Endothelial cell of umbilical vein (primary cell): ENCODE measurements at regions not wholly inside any gene's neighbourhood (a gene's known extent, or its start where the extent isn't known, plus 50 kb on each side); places are given as distances from the start of the nearest gene placed in this dataset.

Experiments used
- BruUV-seq: library from RNA; stranded (reverse); fragments of 400-500 nt; replicated peaks from 2 replicates; lab custom pipeline; 2021; lab: Mats Ljungman, UMichigan
- CTCF ChIA-PET: fragments of 300-600, 350-600 bp; sonication (Branson Sonifier 250); formaldehyde crosslinking; loops from one replicate; lab custom pipeline; 2021; ENCODE audit warnings: antibody characterized with exemption, inconsistent platforms; lab: Charles Lee
- POLR2A ChIA-PET: fragments of 300-600, 350-600 bp; sonication (Branson Sonifier 250); formaldehyde crosslinking; loops from one replicate; lab custom pipeline; 2021; ENCODE audit warnings: antibody characterized with exemption, inconsistent platforms; lab: Charles Lee
- DNase-seq: peaks from one replicate; pipeline ENCODE4 v3.0.0-alpha.2; 2011; ENCODE audit warnings: low read depth, low spot score
- FAIRE-seq: peaks from 2 replicates; lab custom pipeline; 2011; peaks lifted over from hg19 to GRCh38; lab: Jason Lieb, UNC
- H2AFZ ChIP-seq: 2 replicates; pipeline ENCODE4 v1.6.0; 2012; ENCODE audit warnings: low read depth, low read length, control low read depth, inconsistent platforms
- H3K27ac ChIP-seq: 2 replicates; pipeline ENCODE4 v1.5.1; 2011; ENCODE audit warnings: low read depth, mild to moderate bottlenecking, control low read depth, low read length, moderate library complexity; ENCODE audit not compliant: insufficient read depth
- H3K27me3 ChIP-seq, 2 experiments: 2 replicates each; pipeline versions ENCODE4 v1.6.0 to v1.6.1; 2011; ENCODE audit warnings: low read length in 2 of 2, mixed read lengths in 1 of 2; ENCODE audit not compliant: control insufficient read depth in 2 of 2, insufficient read depth in 2 of 2
- H3K36me3 ChIP-seq, 2 experiments: 2 replicates in 1 of 2; 3 replicates in 1 of 2; pipeline ENCODE4 v1.5.1; 2011; ENCODE audit warnings: low read length in 2 of 2, mild to moderate bottlenecking in 1 of 2, moderate library complexity in 1 of 2; ENCODE audit not compliant: control insufficient read depth in 2 of 2, insufficient read depth in 2 of 2; ENCODE audit errors: extremely low read depth in 1 of 2
- H3K4me1 ChIP-seq: 3 replicates; pipeline ENCODE4 v1.5.1; 2011; ENCODE audit warnings: mild to moderate bottlenecking, low read length; ENCODE audit not compliant: control insufficient read depth, insufficient read depth; ENCODE audit errors: extremely low read depth
- H3K4me2 ChIP-seq: 2 replicates; pipeline ENCODE4 v1.6.1; 2011; ENCODE audit warnings: low read length, control low read depth, mixed read lengths; ENCODE audit not compliant: insufficient read depth
- H3K4me3 ChIP-seq, 3 experiments: fragments of 200-600 bp in 1 of 3; sonication (generic), shearing (Covaris generic) in 1 of 3; replicated peaks in 1 of 3; 2 replicates each; pipeline ENCODE4 v1.5.1; 2011 to 2016; ENCODE audit warnings: control low read depth in 3 of 3, low read length in 3 of 3, mild to moderate bottlenecking in 2 of 3, inconsistent platforms in 1 of 3, low read depth in 1 of 3, moderate library complexity in 1 of 3; ENCODE audit not compliant: insufficient read depth in 1 of 3
- H3K79me2 ChIP-seq: 2 replicates; pipeline ENCODE4 v1.6.0; 2012; ENCODE audit warnings: low read length, inconsistent platforms; ENCODE audit not compliant: control insufficient read depth, insufficient read depth
- H3K9ac ChIP-seq: replicated peaks from 2 replicates; pipeline ENCODE3; 2011; ENCODE audit warnings: low read length, control low read depth; ENCODE audit not compliant: insufficient read depth; ENCODE audit errors: extremely low read depth
- H3K9me1 ChIP-seq: replicated peaks from 3 replicates; pipeline ENCODE4 v1.6.0; 2011; ENCODE audit warnings: mild to moderate bottlenecking, low read length; ENCODE audit not compliant: control insufficient read depth, insufficient read depth; ENCODE audit errors: extremely low read depth
- H3K9me3 ChIP-seq: replicated peaks from 2 replicates; pipeline ENCODE4 v1.5.1; 2012; ENCODE audit warnings: low read length, inconsistent platforms; ENCODE audit not compliant: control insufficient read depth, insufficient read depth
- H4K20me1 ChIP-seq: replicated peaks from 2 replicates; pipeline ENCODE3; 2011; ENCODE audit warnings: mild to moderate bottlenecking, low read length; ENCODE audit not compliant: control insufficient read depth, insufficient read depth; ENCODE audit errors: extremely low read depth
- EZH2 ChIP-seq: IDR thresholded peaks from 2 replicates; pipeline ENCODE4 v1.6.1; 2012; ENCODE audit warnings: borderline replicate concordance, low read depth, mild to moderate bottlenecking, moderate library complexity, low read length, inconsistent platforms; ENCODE audit not compliant: severe bottlenecking
- FOS ChIP-seq: IDR thresholded peaks from 2 replicates; pipeline ENCODE4 v1.6.1; 2011; ENCODE audit warnings: mild to moderate bottlenecking, low read length, moderate library complexity, borderline replicate concordance; ENCODE audit not compliant: insufficient read depth
- GATA2 ChIP-seq: IDR thresholded peaks from 2 replicates; pipeline ENCODE4 v1.7.0; 2011; ENCODE audit warnings: low read depth, mild to moderate bottlenecking, moderate library complexity, mixed read lengths, low read length; ENCODE audit not compliant: insufficient read length, insufficient read depth
- JUN ChIP-seq: IDR thresholded peaks from 2 replicates; pipeline ENCODE4 v1.6.1; 2011; ENCODE audit warnings: borderline replicate concordance, low read depth; ENCODE audit not compliant: insufficient read length, insufficient read depth
- MAX ChIP-seq: IDR thresholded peaks from 2 replicates; pipeline ENCODE4 v1.6.1; 2011; ENCODE audit not compliant: insufficient read depth, insufficient read length
- MYC ChIP-seq: IDR thresholded peaks from one replicate; pipeline ENCODE4 v1.6.1; 2011; ENCODE audit warnings: mild to moderate bottlenecking, low read depth, low read length
- POLR2A ChIP-seq: IDR thresholded peaks from 2 replicates; pipeline ENCODE4 v1.6.1; 2012; ENCODE audit warnings: low read depth, mild to moderate bottlenecking, control low read depth, low read length
- POLR2AphosphoS5 ChIP-seq: IDR thresholded peaks from 2 replicates; pipeline ENCODE4 v1.6.1; 2012; ENCODE audit warnings: low read depth, mild to moderate bottlenecking, control low read depth, low read length, moderate library complexity; ENCODE audit not compliant: insufficient read depth
- dilution Hi-C: fragments of 300-500 bp; cut with MboI; formaldehyde crosslinking; loops from one replicate; pipeline ENCODE4 v1.15.0; 2019; ENCODE audit warnings: low sequenced_read_pairs; ENCODE audit not compliant: extremely low pct_ligation_motif_present
- intact Hi-C: fragments of 100-400 bp; cut with micrococcal nuclease; formaldehyde crosslinking; loops from one replicate; pipeline ENCODE4 v1.10.0; 2022
- TF ChIP-seq, protein P1 (sequence below), 2 donors: IDR thresholded peaks; 1 replicate in 1 of 2; 2 replicates in 1 of 2; pipeline ENCODE4 v1.5.1; 2011; ENCODE audit warnings: low read length in 2 of 2, mild to moderate bottlenecking in 2 of 2, moderate library complexity in 2 of 2, control low read depth in 1 of 2, inconsistent platforms in 1 of 2, low read depth in 1 of 2; ENCODE audit not compliant: insufficient read depth in 1 of 2; ENCODE audit errors: extremely low read depth in 1 of 2

GRCh38 chr4:188647820-188648370 lies 508.7 kb downstream of the TRIML1 start:
- Histone ChIP-seq H3K9ac (no peak overlapping the region), H4K20me1 (no peaks in the 10 kb centered on the region), H3K4me1 (no peaks in the 10 kb centered on the region), H3K4me3 (no peak overlapping the region), H3K9me1 (no peaks in the 10 kb centered on the region), H3K4me2 (no peak overlapping the region), H3K27ac (no peak overlapping the region), H3K9me3 (peaks cover 2% of the 10 kb centered on the region), H3K27me3 (no peaks in the 10 kb centered on the region), H2AFZ (no peak overlapping the region), H3K36me3 (no peaks in the 10 kb centered on the region), H3K79me2 (no peaks in the 10 kb centered on the region)
- ChIA-PET POLR2A (no interaction called here), CTCF (no interaction called here)
- intact Hi-C loops = no loop called here
- TF ChIP-seq MAX (no peak), EZH2 (no peak), MYC (no peak), POLR2A (no peak), FOS (no peak), JUN (no peak), GATA2 (no peak), POLR2AphosphoS5 (no peak)
- TF ChIP-seq, protein P1, sequence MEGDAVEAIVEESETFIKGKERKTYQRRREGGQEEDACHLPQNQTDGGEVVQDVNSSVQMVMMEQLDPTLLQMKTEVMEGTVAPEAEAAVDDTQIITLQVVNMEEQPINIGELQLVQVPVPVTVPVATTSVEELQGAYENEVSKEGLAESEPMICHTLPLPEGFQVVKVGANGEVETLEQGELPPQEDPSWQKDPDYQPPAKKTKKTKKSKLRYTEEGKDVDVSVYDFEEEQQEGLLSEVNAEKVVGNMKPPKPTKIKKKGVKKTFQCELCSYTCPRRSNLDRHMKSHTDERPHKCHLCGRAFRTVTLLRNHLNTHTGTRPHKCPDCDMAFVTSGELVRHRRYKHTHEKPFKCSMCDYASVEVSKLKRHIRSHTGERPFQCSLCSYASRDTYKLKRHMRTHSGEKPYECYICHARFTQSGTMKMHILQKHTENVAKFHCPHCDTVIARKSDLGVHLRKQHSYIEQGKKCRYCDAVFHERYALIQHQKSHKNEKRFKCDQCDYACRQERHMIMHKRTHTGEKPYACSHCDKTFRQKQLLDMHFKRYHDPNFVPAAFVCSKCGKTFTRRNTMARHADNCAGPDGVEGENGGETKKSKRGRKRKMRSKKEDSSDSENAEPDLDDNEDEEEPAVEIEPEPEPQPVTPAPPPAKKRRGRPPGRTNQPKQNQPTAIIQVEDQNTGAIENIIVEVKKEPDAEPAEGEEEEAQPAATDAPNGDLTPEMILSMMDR (IDR thresholded peaks at IDR 0.05; ENCODE audit: extremely low read depth in 1 of 2, insufficient read depth in 1 of 2, low read depth in 1 of 2, low read length in 2 of 2) = no peak
- no peak for DNase-seq
- dilution Hi-C loops = no loop called here
- no TSS peak for BruUV-seq
- FAIRE-seq = no peak
